Activated CD8-positive, alpha-beta T cell treated with anti-CD3 and anti-CD28 coated beads for 36 hours (primary cell): ENCODE measurements at regions not wholly inside any gene's neighbourhood (a gene's known extent, or its start where the extent isn't known, plus 50 kb on each side); places are given as distances from the start of the nearest gene placed in this dataset.

Source experiments
- ATAC-seq: fragments of 200-7000 bp; cut with Tn5 transposase; one replicate; pipeline ENCODE4 v1.10.0; 2021; ENCODE audit warnings: mild to moderate bottlenecking, moderate library complexity
- CTCF ChIA-PET: fragments of 350-600 bp; sonication (Branson Sonifier 250); formaldehyde crosslinking; loops from one replicate; lab custom pipeline; 2021; ENCODE audit warnings: antibody characterized with exemption; lab: Charles Lee
- POLR2A ChIA-PET: fragments of 350-600 bp; sonication (Branson Sonifier 250); formaldehyde crosslinking; loops from one replicate; lab custom pipeline; 2021; ENCODE audit warnings: antibody characterized with exemption; lab: Charles Lee
- DNase-seq: peaks from one replicate; pipeline ENCODE4 v3.0.0-alpha.2; 2020
- H3K27ac Mint-ChIP-seq: one replicate; pipeline ENCODE4 v1.8.0; 2021; ENCODE audit warnings: mild to moderate bottlenecking, mixed read lengths
- H3K27me3 Mint-ChIP-seq: one replicate; pipeline ENCODE4 v1.8.0; 2021; ENCODE audit warnings: mixed read lengths
- H3K36me3 Mint-ChIP-seq: one replicate; pipeline ENCODE4 v1.8.0; 2021; ENCODE audit warnings: low read depth, mixed read lengths
- H3K4me1 Mint-ChIP-seq: one replicate; pipeline ENCODE4 v1.8.0; 2021; ENCODE audit warnings: low read depth, mixed read lengths
- H3K4me3 Mint-ChIP-seq: one replicate; pipeline ENCODE4 v1.8.0; 2021; ENCODE audit warnings: mild to moderate bottlenecking, moderate library complexity, mixed read lengths
- H3K9me3 Mint-ChIP-seq: one replicate; pipeline ENCODE4 v1.8.0; 2021; ENCODE audit warnings: mixed read lengths
- intact Hi-C: fragments of 100-400 bp; cut with micrococcal nuclease; formaldehyde crosslinking; loops from one replicate; pipeline ENCODE4 v1.10.0; 2022
- TF ChIP-seq, protein P1 (sequence below): fragments of 200-600 bp; IDR thresholded peaks from one replicate; pipeline ENCODE4 v1.8.0; 2022; ENCODE audit warnings: antibody characterized with exemption, mild to moderate bottlenecking

- TF ChIP-seq, protein P1, sequence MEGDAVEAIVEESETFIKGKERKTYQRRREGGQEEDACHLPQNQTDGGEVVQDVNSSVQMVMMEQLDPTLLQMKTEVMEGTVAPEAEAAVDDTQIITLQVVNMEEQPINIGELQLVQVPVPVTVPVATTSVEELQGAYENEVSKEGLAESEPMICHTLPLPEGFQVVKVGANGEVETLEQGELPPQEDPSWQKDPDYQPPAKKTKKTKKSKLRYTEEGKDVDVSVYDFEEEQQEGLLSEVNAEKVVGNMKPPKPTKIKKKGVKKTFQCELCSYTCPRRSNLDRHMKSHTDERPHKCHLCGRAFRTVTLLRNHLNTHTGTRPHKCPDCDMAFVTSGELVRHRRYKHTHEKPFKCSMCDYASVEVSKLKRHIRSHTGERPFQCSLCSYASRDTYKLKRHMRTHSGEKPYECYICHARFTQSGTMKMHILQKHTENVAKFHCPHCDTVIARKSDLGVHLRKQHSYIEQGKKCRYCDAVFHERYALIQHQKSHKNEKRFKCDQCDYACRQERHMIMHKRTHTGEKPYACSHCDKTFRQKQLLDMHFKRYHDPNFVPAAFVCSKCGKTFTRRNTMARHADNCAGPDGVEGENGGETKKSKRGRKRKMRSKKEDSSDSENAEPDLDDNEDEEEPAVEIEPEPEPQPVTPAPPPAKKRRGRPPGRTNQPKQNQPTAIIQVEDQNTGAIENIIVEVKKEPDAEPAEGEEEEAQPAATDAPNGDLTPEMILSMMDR: no peak
- Mint-ChIP-seq H3K4me3 (no peak overlapping the region), H3K27ac (no peak overlapping the region), H3K27me3 (no peaks in the 10 kb centered on the region), H3K9me3 (no peaks in the 10 kb centered on the region), H3K36me3 (no peaks in the 10 kb centered on the region), H3K4me1 (no peaks in the 10 kb centered on the region)
- DNase-seq (no peak), ATAC-seq (no peak)
- intact Hi-C loops: no loop called here
- ChIA-PET POLR2A (no interaction called here), CTCF (no interaction called here)
These were observed 1263.8 kb downstream of the ZPLD1 start for GRCh38 chr3:103698646-103699045.

DNA sequence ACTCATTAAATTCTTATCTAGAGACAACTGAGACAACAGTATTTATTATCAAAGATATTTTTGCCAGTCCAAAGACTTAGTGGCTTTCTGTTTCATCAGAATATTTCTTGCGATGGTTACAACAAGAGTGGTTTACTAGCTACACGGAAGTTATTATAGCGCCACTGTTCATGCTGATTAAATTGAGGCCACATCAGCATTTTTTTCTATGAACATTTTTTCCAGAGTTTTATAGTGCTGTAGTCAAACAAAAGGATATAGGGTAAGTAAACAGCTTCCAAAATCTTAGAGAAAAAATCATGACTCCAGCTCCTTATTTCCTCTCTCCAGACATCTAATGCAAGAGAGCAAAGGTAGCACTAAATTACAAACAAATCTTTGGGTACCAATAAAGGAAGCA is 1264.4 kb downstream of the ZPLD1 start:
- Mint-ChIP-seq H3K27ac (no peak overlapping the region), H3K4me3 (no peak overlapping the region), H3K36me3 (no peaks in the 10 kb centered on the region), H3K4me1 (no peaks in the 10 kb centered on the region), H3K27me3 (no peaks in the 10 kb centered on the region), H3K9me3 (no peaks in the 10 kb centered on the region)
- intact Hi-C loops: no loop called here
- CTCF ChIA-PET: no interaction called here
- no peak for ATAC-seq
- POLR2A ChIA-PET: no interaction called here
- no peak for DNase-seq
- TF ChIP-seq, protein P1: no peak

GRCh38 chr3:103705641-103706040 is 1270.8 kb downstream of the ZPLD1 start:
- no peaks in the 10 kb centered on the region for H3K9me3 Mint-ChIP-seq
- no peaks in the 10 kb centered on the region for H3K36me3 Mint-ChIP-seq
- TF ChIP-seq, protein P1: no peak
- no peaks in the 10 kb centered on the region for H3K4me1 Mint-ChIP-seq
- H3K4me3 Mint-ChIP-seq: no peak overlapping the region
- CTCF ChIA-PET: no interaction called here
- intact Hi-C loops: no loop called here
- H3K27me3 Mint-ChIP-seq: no peaks in the 10 kb centered on the region
- no peak overlapping the region for H3K27ac Mint-ChIP-seq
- DNase-seq: no peak
- POLR2A ChIA-PET: no interaction called here
- ATAC-seq: no peak

- no peaks in the 10 kb centered on the region for H3K4me1 Mint-ChIP-seq
- DNase-seq (no peak), ATAC-seq (no peak)
- CTCF ChIA-PET: no interaction called here
- no peaks in the 10 kb centered on the region for H3K27me3 Mint-ChIP-seq
- H3K27ac Mint-ChIP-seq: no peak overlapping the region
- no peaks in the 10 kb centered on the region for H3K36me3 Mint-ChIP-seq
- H3K4me3 Mint-ChIP-seq: no peak overlapping the region
- intact Hi-C loops: no loop called here
- POLR2A ChIA-PET: no interaction called here
- TF ChIP-seq, protein P1: no peak
- H3K9me3 Mint-ChIP-seq: no peaks in the 10 kb centered on the region
These were observed 1271.9 kb downstream of the ZPLD1 start for GRCh38 chr3:103706671-103707070.

- ATAC-seq: no peak
- intact Hi-C loops: no loop called here
These were observed 1276.9 kb downstream of the ZPLD1 start for GRCh38 chr3:103711670-103712069.

More at GRCh38 chr3:103711670-103712069, 1276.9 kb downstream of the ZPLD1 start:
- Mint-ChIP-seq H3K9me3 (peaks cover 7% of the 10 kb centered on the region), H3K4me3 (no peak overlapping the region), H3K27ac (no peak overlapping the region), H3K4me1 (no peaks in the 10 kb centered on the region), H3K36me3 (no peaks in the 10 kb centered on the region), H3K27me3 (no peaks in the 10 kb centered on the region)
- CTCF ChIA-PET: no interaction called here
- TF ChIP-seq, protein P1: no peak
- DNase-seq: no peak
- POLR2A ChIA-PET: no interaction called here
